HUES48 (cell line): ENCODE measurements at regions not wholly inside any gene's neighbourhood (a gene's known extent, or its start where the extent isn't known, plus 50 kb on each side); places are given as distances from the start of the nearest gene placed in this dataset.

Experiments used
- H3K27ac ChIP-seq: one replicate; pipeline ENCODE4 v1.7.0; 2013; ENCODE audit warnings: low read depth, low read length, inconsistent platforms
- H3K27me3 ChIP-seq: 2 replicates; pipeline ENCODE4 v1.6.1; 2013; ENCODE audit warnings: mild to moderate bottlenecking, low read length; ENCODE audit not compliant: control insufficient read depth, insufficient read depth
- H3K36me3 ChIP-seq: 2 replicates; pipeline ENCODE4 v1.6.1; 2013; ENCODE audit warnings: low read length; ENCODE audit not compliant: control insufficient read depth, insufficient read depth
- H3K4me1 ChIP-seq: 2 replicates; pipeline ENCODE4 v1.6.1; 2013; ENCODE audit warnings: mild to moderate bottlenecking, low read length; ENCODE audit not compliant: control insufficient read depth, insufficient read depth
- H3K4me3 ChIP-seq: 2 replicates; pipeline ENCODE4 v1.5.1; 2013; ENCODE audit warnings: mild to moderate bottlenecking, low read depth, low read length
- H3K9ac ChIP-seq: 2 replicates; pipeline ENCODE4 v1.6.1; 2013; ENCODE audit warnings: mild to moderate bottlenecking, low read depth, low read length, moderate library complexity
- H3K9me3 ChIP-seq: 2 replicates; pipeline ENCODE4 v1.6.1; 2013; ENCODE audit warnings: low read length; ENCODE audit not compliant: control insufficient read depth, insufficient read depth

DNA sequence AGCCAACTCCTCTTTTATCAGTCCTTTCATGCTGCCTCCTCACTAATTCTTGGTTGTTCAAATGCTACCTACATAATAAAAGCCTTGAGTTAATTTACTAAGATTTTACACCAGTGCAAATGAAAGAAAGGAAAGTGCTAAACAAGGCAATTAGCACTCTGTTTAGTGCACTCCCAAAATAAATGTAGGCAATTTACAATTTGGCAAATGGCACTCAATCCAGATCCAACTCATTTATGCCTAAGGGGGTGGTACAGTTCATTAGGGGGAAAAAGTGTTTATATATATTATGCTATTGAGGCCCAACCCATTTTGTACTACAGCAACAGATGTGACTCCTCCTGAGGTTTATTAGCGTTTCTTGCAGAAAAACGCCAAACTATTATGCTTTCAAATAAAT lies 370.1 kb downstream of the NR2F2 start:
- H3K4me3 ChIP-seq: no peak overlapping the region
- H3K27ac ChIP-seq: no peak overlapping the region
- no peaks in the 10 kb centered on the region for H3K36me3 ChIP-seq
- peaks cover 63% of the 10 kb centered on the region for H3K4me1 ChIP-seq
- H3K9me3 ChIP-seq: no peaks in the 10 kb centered on the region
- peaks cover 10% of the 10 kb centered on the region for H3K27me3 ChIP-seq
- no peak overlapping the region for H3K9ac ChIP-seq

DNA sequence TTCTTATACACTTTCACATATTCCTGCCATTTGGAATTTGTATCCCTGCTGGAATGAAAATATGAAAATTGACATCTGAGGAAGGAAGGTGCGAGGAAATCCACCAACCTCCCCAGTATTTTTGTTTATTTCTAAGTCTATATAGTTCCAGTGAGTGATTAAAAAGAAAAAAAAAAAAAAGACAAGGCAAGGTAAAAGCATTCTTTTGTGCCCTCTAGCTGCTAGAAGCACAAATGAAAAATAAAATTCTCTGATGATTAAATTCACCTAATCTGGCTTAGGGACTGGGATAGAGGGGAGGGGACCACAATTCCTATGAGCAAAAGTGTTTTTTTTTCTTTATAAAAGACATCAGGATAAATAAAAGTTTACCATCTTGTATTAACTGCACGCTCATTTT lies 370.9 kb downstream of the NR2F2 start:
- Histone ChIP-seq H3K9me3 (no peaks in the 10 kb centered on the region), H3K27ac (no peak overlapping the region), H3K27me3 (peaks cover 10% of the 10 kb centered on the region), H3K4me3 (no peak overlapping the region), H3K36me3 (no peaks in the 10 kb centered on the region), H3K9ac (no peak overlapping the region), H3K4me1 (peaks cover 63% of the 10 kb centered on the region)

DNA sequence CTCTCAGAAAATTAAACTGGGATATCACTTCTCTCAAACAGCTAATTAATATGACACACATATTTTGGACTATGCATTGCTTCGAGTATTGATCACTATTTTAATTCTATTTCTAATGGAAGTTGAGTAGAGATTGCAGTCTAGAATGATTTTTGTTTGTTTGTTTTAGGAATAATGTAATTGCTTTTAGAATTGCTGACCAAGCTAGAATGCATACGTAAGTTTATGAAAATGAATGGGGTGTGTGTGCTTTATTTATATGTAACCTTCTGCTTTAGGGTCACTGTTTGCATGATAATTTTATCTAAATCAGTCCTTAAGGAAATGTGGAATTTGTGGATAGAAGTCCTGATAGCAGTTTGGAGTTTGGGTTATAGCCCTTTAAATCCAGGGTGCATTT lies 371.4 kb downstream of the NR2F2 start:
- H3K9ac ChIP-seq: no peak overlapping the region
- peaks cover 10% of the 10 kb centered on the region for H3K27me3 ChIP-seq
- no peaks in the 10 kb centered on the region for H3K9me3 ChIP-seq
- H3K4me3 ChIP-seq: no peak overlapping the region
- peaks cover 63% of the 10 kb centered on the region for H3K4me1 ChIP-seq
- no peak overlapping the region for H3K27ac ChIP-seq
- no peaks in the 10 kb centered on the region for H3K36me3 ChIP-seq

DNA sequence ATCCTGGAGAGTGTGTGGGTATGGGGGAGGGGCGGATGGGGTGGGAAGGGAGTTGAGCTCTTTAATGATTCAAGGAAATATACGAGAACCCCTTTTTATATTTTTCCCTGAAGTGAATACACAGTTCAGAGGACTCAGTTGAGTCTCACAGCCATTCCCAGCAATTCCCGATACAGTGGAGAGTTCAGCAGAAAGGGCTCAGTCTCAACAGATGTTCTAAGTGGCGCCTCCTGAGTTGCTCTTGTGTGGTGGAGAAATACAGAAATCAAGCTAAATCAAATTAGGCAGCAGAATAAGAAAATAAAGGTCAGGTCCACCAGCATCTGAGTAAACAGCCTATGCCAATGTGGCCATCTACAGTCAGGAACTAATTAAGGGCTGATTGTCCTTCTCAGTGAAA lies 372.1 kb downstream of the NR2F2 start:
- H3K27ac ChIP-seq: peak overlapping the region; percentile 82
- H3K9ac ChIP-seq: no peak overlapping the region
- no peaks in the 10 kb centered on the region for H3K9me3 ChIP-seq
- H3K36me3 ChIP-seq: no peaks in the 10 kb centered on the region
- peaks cover 10% of the 10 kb centered on the region for H3K27me3 ChIP-seq
- H3K4me3 ChIP-seq: no peak overlapping the region
- H3K4me1 ChIP-seq: peaks cover 63% of the 10 kb centered on the region

DNA sequence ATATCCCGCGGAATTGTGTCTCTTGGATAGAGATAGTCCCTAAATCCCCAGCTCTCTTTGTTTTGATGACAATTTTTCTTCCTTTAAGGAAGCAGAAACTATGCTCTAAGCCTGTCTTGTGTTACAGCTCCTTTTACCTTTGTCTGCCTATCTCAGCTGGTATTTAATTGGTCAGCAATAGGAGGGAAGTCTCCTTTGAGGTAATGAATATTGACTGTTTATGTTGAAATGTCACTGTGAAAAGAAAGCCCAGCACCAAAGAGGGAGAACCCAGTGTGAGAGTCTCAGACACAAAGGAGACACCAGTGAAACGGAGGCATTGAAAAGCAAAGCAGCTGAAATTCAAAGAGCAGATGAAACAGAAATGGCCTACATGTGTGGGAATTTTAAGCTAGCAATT lies 372.6 kb downstream of the NR2F2 start:
- no peaks in the 10 kb centered on the region for H3K36me3 ChIP-seq
- peak overlapping the region; percentile 82 for H3K27ac ChIP-seq
- peaks cover 66% of the 10 kb centered on the region for H3K4me1 ChIP-seq
- no peak overlapping the region for H3K9ac ChIP-seq
- no peaks in the 10 kb centered on the region for H3K9me3 ChIP-seq
- peaks cover 10% of the 10 kb centered on the region for H3K27me3 ChIP-seq
- H3K4me3 ChIP-seq: no peak overlapping the region

DNA sequence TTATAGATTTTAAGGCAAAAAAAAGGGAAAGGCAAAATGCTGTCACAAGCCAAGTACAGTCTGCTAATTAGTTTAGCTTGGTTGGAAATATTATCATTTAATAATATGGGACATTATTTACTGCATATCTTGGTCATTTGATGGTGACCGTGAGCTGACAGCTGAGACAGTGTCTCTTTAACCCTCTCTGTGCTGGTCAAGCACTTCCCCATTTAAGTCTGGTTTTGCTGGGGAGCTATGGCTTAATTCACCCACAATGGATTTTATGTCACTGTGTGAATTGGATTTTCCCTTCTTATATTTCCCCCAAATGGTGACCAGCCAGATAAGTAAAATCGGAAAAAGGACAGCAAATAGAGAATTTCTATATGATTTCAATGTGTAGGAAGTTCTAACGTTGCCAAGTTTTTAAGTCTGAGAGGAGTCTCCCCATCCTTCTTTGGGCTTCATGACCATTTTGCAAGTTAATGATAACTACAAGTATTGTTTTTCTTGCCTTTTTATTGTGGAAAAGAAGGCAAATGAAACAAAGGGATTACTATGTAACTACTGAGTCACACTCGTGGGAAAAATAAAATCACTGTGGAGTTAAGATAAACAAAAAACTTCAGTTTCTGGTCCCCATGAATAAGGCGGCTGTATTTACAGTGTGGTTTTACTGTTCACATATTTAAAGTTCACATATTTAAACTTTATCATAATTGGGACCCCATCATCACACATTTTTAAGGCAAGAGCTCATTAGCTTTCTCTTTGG lies 373.5 kb downstream of the NR2F2 start:
- H3K36me3 ChIP-seq: no peaks in the 10 kb centered on the region
- peaks cover 10% of the 10 kb centered on the region for H3K27me3 ChIP-seq
- H3K4me1 ChIP-seq: peaks cover 66% of the 10 kb centered on the region
- peak overlapping the region; percentile 10; the same call in 1 of the 2 replicates for H3K4me3 ChIP-seq
- no peaks in the 10 kb centered on the region for H3K9me3 ChIP-seq
- H3K27ac ChIP-seq: peak overlapping the region; percentile 82
- H3K9ac ChIP-seq: no peak overlapping the region

DNA sequence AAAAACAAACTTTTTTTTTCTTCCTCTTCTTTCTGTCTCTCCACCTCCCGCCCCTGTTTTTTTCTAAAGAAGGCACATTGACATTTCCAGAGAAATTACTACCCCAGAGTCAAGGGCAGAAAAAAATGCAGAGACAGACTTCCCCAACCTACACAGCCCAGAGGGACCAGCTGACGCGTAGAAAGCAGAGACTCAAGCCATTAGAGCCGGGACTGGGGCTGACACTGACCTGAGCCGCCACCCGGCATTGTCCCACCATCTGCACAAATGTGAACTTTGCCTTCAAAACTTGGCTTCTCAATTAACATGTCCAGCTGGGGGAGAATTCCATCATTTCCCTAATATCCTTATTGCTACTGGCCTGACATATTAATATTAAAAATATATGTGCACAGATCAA lies 385.6 kb downstream of the NR2F2 start:
- Histone ChIP-seq H3K4me1 (0 out of 2 replicates have a peak, but pooled peaks cover 3% of the 10 kb centered on the region), H3K4me3 (no peak overlapping the region), H3K27me3 (no peaks in the 10 kb centered on the region), H3K9ac (no peak overlapping the region), H3K36me3 (no peaks in the 10 kb centered on the region), H3K27ac (no peak overlapping the region), H3K9me3 (no peaks in the 10 kb centered on the region)

DNA sequence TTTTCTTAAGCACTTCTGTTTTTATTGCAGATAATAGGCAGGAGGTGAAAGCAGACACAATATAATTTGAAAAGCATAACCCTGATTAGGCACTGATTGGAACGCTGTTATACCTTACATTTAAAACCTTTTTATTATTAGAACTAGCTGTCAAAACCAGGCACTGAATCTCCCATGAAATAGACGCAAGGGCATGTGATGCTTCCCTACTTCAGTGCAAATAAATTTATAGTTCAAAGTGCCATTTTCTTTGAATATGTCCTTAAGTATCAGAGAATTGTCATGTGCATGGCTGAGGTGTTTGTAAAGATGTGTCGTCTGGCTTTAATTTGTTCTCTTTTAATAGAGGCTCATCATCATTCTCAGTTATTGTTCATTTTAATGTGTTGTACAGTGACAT lies 386.0 kb downstream of the NR2F2 start:
- Histone ChIP-seq H3K36me3 (no peaks in the 10 kb centered on the region), H3K9ac (no peak overlapping the region), H3K9me3 (no peaks in the 10 kb centered on the region), H3K4me1 (0 out of 2 replicates have a peak, but pooled peaks cover 3% of the 10 kb centered on the region), H3K27ac (no peak overlapping the region), H3K27me3 (no peaks in the 10 kb centered on the region), H3K4me3 (no peak overlapping the region)

DNA sequence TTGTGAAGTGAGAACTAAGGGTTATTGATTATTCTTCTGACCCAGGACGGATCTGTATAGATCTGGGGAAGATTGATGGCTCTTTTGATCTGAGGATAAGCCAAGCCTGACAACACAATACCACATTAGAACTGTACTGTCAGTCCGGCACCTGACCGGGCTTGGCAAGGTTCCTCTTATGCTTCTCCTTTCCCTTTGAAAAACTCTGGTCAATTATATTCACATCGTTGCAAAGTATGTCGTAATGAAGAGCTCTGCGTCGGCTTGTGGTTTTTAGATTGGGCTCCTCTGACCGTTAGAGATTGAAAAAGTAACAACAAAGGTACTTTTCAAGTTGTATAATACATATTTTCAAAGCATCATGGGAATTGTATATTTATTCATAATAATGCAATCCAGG lies 389.8 kb downstream of the NR2F2 start:
- Histone ChIP-seq H3K4me3 (no peak overlapping the region), H3K9me3 (no peaks in the 10 kb centered on the region), H3K36me3 (no peaks in the 10 kb centered on the region), H3K4me1 (0 out of 2 replicates have a peak, but pooled peaks cover 2% of the 10 kb centered on the region), H3K27me3 (no peaks in the 10 kb centered on the region), H3K9ac (no peak overlapping the region), H3K27ac (no peak overlapping the region)

DNA sequence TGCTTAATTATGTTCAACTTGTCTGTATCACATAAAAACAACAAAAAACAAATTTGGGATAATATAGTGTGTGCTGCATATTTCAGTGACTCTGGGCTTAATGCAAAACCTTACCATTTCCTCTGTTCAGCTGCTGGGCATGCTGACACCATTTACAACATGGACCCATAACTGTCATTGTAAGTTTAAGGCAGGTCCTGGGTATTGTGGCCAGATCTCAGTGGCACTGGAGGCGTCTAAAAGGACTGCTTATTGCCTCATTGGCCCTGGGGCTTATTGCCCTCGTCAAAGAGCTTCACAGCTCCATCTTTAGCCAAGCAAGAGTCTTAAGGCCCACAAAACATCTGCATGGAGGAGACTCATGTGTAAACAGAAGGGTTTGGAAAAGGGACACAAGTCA lies 390.2 kb downstream of the NR2F2 start:
- H3K9me3 ChIP-seq: no peaks in the 10 kb centered on the region
- H3K27ac ChIP-seq: no peak overlapping the region
- H3K4me3 ChIP-seq: no peak overlapping the region
- H3K9ac ChIP-seq: no peak overlapping the region
- no peaks in the 10 kb centered on the region for H3K4me1 ChIP-seq
- H3K36me3 ChIP-seq: no peaks in the 10 kb centered on the region
- H3K27me3 ChIP-seq: no peaks in the 10 kb centered on the region

DNA sequence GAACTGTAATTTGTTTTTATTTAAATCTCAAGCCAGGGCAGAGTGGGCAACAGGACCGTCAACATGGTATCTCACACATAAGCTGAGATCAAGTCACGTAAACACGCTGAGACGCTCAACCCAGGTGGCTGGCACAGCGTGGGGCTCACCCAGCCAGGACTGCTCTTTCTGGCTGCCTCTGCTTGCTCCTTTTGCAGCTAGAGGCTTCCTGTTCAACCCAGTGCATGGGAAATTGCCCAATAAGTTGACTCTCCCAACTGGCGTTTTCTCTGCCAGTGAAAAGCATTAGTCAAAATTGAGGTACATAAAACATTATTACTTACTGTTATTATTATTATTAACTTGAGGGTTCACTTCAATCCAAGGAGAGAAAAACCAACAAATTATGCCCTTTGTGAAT lies 398.1 kb downstream of the NR2F2 start:
- Histone ChIP-seq H3K9me3 (no peaks in the 10 kb centered on the region), H3K4me3 (no peak overlapping the region), H3K27ac (no peak overlapping the region), H3K36me3 (no peaks in the 10 kb centered on the region), H3K4me1 (no peaks in the 10 kb centered on the region), H3K27me3 (no peaks in the 10 kb centered on the region), H3K9ac (no peak overlapping the region)
